Astrocyte of the cerebellum (primary cell): ENCODE measurements at regions not wholly inside any gene's neighbourhood (a gene's known extent, or its start where the extent isn't known, plus 50 kb on each side); places are given as distances from the start of the nearest gene placed in this dataset.

Experiments
- DNase-seq: peaks from one replicate; pipeline ENCODE4 v3.0.0-alpha.2; 2011; ENCODE audit warnings: low read depth
- H3K4me3 ChIP-seq: 2 replicates; pipeline ENCODE4 v1.5.1; 2011; ENCODE audit warnings: mild to moderate bottlenecking, low read depth, low read length, moderate library complexity
- CTCF ChIP-seq: IDR thresholded peaks from 2 replicates; pipeline ENCODE4 v1.5.1; 2012; ENCODE audit warnings: low read length, low read depth, moderate library complexity, mild to moderate bottlenecking; ENCODE audit errors: missing control alignments
- in situ Hi-C: cut with HindIII; loops from 2 replicates; pipeline ENCODE4 v1.10.0; 2017; ENCODE audit warnings: low sequenced_read_pairs

- DNase-seq, result no peak
- H3K4me3 ChIP-seq, result no peak overlapping the region
- no peak for TF ChIP-seq CTCF
- in situ Hi-C loops, result no loop called here
Observed at GRCh38 chr7:108659261-108659660, 89.6 kb downstream of the DNAJB9 start.

GRCh38 chr7:108659867-108660266 is 90.2 kb downstream of the DNAJB9 start:
- in situ Hi-C loops, result no loop called here

GRCh38 chr7:108660465-108660864 is 90.8 kb downstream of the DNAJB9 start:
- no peak for DNase-seq
- peak; percentile 49 for TF ChIP-seq CTCF
- H3K4me3 ChIP-seq, result no peak overlapping the region
- in situ Hi-C loops, result no loop called here

More at GRCh38 chr7:108659867-108660266, 90.2 kb downstream of the DNAJB9 start:
- DNase-seq, result no peak
- H3K4me3 ChIP-seq, result no peak overlapping the region
- TF ChIP-seq CTCF, result no peak

DNA sequence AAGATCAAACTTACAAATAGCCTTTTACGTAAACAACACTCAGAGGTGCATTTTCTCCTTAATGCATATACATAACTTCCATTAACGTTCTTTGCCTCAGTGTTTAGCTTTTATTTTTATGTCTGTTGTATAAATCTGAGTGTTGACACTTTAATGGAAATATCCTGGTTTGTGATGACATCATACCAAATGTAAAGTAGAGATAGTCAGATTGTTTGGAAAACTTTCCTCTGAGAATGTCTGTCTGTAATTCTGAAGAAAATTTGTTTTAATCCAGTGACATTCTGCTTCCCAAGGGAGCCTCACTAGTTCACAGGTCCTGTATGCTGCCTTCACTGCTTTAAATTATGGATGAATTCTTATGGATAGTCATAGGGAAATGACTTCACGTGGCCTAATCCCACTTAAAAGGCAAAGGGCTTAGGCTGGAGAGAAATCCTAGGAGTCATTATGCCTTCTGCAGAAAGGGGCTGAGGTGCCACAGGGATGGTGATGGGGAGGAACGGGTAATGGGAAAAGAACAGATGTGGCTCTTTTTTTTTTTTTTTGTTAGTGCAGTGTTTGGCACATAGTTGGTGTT is 93.2 kb downstream of the DNAJB9 start:
- no peak for DNase-seq
- TF ChIP-seq CTCF, result no peak
- in situ Hi-C loops, result no loop called here
- no peak overlapping the region for H3K4me3 ChIP-seq

DNA sequence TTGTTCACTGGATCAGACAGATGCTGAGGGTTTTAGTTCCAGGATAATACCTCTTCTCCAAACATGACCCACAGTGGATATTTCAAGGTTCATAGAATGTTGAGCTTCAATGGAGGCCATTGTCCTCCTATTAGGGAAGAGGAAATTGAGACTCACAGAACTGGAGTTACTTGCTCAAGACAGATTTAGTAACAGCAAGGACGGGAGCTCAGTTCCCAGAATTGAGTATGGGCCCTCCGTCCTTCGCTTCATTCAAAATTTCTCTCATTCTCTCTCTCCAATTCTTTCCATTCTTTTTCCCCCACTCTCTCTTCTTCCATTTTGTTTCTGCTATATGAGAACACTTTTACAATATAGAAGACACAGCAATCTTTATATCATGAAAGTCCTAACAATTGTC is 94.0 kb downstream of the DNAJB9 start:
- TF ChIP-seq CTCF, result no peak
- H3K4me3 ChIP-seq, result no peak overlapping the region
- DNase-seq, result no peak
- in situ Hi-C loops, result no loop called here

DNA sequence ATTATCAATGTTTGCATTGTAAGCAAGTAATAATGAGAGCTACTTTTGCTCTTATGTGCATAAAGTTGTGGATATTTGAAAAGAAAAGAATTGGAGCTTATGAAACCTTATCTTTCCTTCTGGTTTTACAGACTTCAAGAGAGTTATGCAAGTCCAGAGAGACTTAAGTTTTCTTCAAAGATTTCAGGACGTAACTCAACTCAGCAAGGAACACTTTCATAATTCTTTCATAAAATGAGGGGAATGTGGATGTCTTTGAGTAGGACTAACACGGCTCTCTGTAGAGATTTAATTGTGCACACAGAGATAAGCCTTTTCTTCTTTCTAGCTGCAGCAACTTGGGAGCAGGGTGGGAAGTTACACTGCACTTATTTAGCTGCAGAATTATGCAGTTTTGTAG is 97.5 kb downstream of the DNAJB9 start:
- in situ Hi-C loops, result no loop called here
- no peak overlapping the region for H3K4me3 ChIP-seq
- no peak for DNase-seq
- TF ChIP-seq CTCF, result no peak
